ENCODE measurements at regions not wholly inside any gene's neighbourhood (a gene's known extent, or its start where the extent isn't known, plus 50 kb on each side); places are given as distances from the start of the nearest gene placed in this dataset.

DNA sequence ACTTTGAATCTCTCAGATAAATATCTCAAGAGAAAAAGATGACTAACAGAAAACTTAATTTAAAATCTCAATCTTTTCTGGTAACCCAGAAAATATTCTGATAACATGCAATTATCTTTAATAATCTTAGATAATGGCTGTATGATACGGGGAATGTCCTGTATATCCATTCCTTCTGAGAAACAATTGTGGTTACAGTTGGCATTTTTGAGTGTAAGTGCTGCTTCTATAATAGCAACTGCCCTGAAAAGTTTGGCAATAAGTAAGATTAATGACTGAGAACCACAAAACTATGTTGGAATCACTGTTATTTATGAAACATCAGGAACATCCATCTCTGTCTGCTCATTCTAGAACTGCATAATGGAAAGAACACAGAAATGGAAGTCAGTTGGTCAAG lies 819.7 kb downstream of the TBC1D32 start:
- H3K4me3 ChIP-seq (replicated peaks in 1 of 3; ENCODE audit: insufficient read depth in 1 of 3, low read depth in 2 of 3, low read length in 3 of 3), result no peak overlapping the region
- no peak overlapping the region for H3K4me2 ChIP-seq (ENCODE audit: low read depth, low read length)
- in situ Hi-C loops (cut with HindIII; ENCODE audit: extremely low pct_ligation_motif_present, low pct_unique_long_range_greater_than_20kb) (no loop called here), intact Hi-C loops (cut with micrococcal nuclease; ENCODE audit: unreplicated experiment) (no loop called here)
- no peaks in the 10 kb centered on the region for H3K4me1 ChIP-seq (ENCODE audit: insufficient read depth, low read length)
- H3K9ac ChIP-seq (ENCODE audit: insufficient read depth, low read depth, low read length), result no peak overlapping the region
- H4K20me1 ChIP-seq (ENCODE audit: insufficient read depth, low read length), result no peaks in the 10 kb centered on the region
- no peak overlapping the region for H3K27ac ChIP-seq (ENCODE audit: extremely low read length, insufficient read depth, low read length)
- no peaks in the 10 kb centered on the region for H3K27me3 ChIP-seq (ENCODE audit: control insufficient read depth in 1 of 2, insufficient read depth in 2 of 2, low read length in 2 of 2)
- no peak overlapping the region for H2AFZ ChIP-seq (ENCODE audit: low read length)
- CTCF ChIA-PET (ENCODE audit: low intra/inter-chr PET ratio, low total read pairs), result no interaction called here
- H3K9me3 ChIP-seq (ENCODE audit: low read length), result peaks cover 35% of the 10 kb centered on the region
- no peaks in the 10 kb centered on the region for H3K79me2 ChIP-seq (ENCODE audit: insufficient read depth, low read length)
- no peaks in the 10 kb centered on the region for H3K36me3 ChIP-seq (replicated peaks in 1 of 2; ENCODE audit: control insufficient read depth in 1 of 2, insufficient read depth in 2 of 2, low read length in 2 of 2)
- WGBS (ENCODE audit: low lambda C conversion rate), result 3% methylated on average over 1 of the region's 1 CpG
- TF ChIP-seq KAT8 (CRISPR knock-in tag; IDR thresholded peaks at IDR 0.05) (no peak), ZNF282 (IDR thresholded peaks at IDR 0.05; ENCODE audit: partially characterized antibody) (no peak), ZNF446 (CRISPR knock-in tag; IDR thresholded peaks at IDR 0.05) (no peak), ZNF841 (CRISPR knock-in tag; IDR thresholded peaks at IDR 0.05; ENCODE audit: borderline replicate concordance) (no peak), ZNF230 (CRISPR knock-in tag; IDR thresholded peaks at IDR 0.05) (no peak), HOXA5 (CRISPR knock-in tag; IDR thresholded peaks at IDR 0.05) (no peak), PAF1 (CRISPR knock-in tag; IDR thresholded peaks at IDR 0.05) (no peak), U2AF1 (optimal IDR thresholded peaks at IDR 0.05; ENCODE audit: low read depth, low read length) (no peak), KDM3A (CRISPR knock-in tag; IDR thresholded peaks at IDR 0.05; ENCODE audit: low read depth) (no peak), ATRX (CRISPR knock-in tag; IDR thresholded peaks at IDR 0.05; ENCODE audit: borderline replicate concordance) (no peak), RBAK (CRISPR knock-in tag; IDR thresholded peaks at IDR 0.05) (no peak), PPARG (CRISPR knock-in tag; conservative IDR thresholded peaks at IDR 0.05) (no peak), MED13 (CRISPR knock-in tag; IDR thresholded peaks at IDR 0.05) (no peak), IKZF4 (CRISPR knock-in tag; IDR thresholded peaks at IDR 0.05; ENCODE audit: borderline replicate concordance, low read depth, not compliant biosample characterization) (no peak), NFIB (CRISPR knock-in tag; IDR thresholded peaks at IDR 0.05; ENCODE audit: borderline replicate concordance) (no peak), TBP (CRISPR knock-in tag; IDR thresholded peaks at IDR 0.05) (no peak)
- POLR2A ChIA-PET, result no interaction called here
- no peak for ATAC-seq
- no peak for DNase-seq (ENCODE audit: low spot score)
- no peak for FAIRE-seq
- BruUV-seq (replicated peaks), result no TSS peak
